SK-N-SH (cell line): ENCODE measurements at regions not wholly inside any gene's neighbourhood (a gene's known extent, or its start where the extent isn't known, plus 50 kb on each side); places are given as distances from the start of the nearest gene placed in this dataset.

ENCODE experiments used
- CTCF ChIP-seq: fragments of 200-600 bp; sonication (generic); IDR thresholded peaks from 2 replicates; pipeline ENCODE4 v1.6.1; 2017; ENCODE audit warnings: antibody characterized with exemption, mild to moderate bottlenecking, moderate library complexity
- ELF1 ChIP-seq: IDR thresholded peaks from 2 replicates; pipeline ENCODE4 v1.4.0; 2012
- GABPA ChIP-seq: IDR thresholded peaks from 2 replicates; pipeline ENCODE4 v1.4.0; 2012; ENCODE audit warnings: low read depth, mild to moderate bottlenecking
- MAX ChIP-seq: IDR thresholded peaks from 2 replicates; pipeline ENCODE4 v1.4.0; 2012; ENCODE audit warnings: low read depth
- NRF1 ChIP-seq: IDR thresholded peaks from 2 replicates; pipeline ENCODE4 v1.6.1; 2012; ENCODE audit warnings: low read depth, mild to moderate bottlenecking, low read length
- POLR2AphosphoS5 ChIP-seq: IDR thresholded peaks from 2 replicates; pipeline ENCODE4 v1.6.1; 2012; ENCODE audit warnings: low read depth, low read length
- RAD21 ChIP-seq: IDR thresholded peaks from 2 replicates; pipeline ENCODE4 v1.6.1; 2012; ENCODE audit warnings: mild to moderate bottlenecking, low read length
- TAF1 ChIP-seq: IDR thresholded peaks from 2 replicates; pipeline ENCODE4 v1.6.1; 2012; ENCODE audit warnings: low read depth, mild to moderate bottlenecking, low read length, moderate library complexity, borderline replicate concordance

- TF ChIP-seq CTCF (no peak), TAF1 (no peak), NRF1 (no peak), ELF1 (no peak), MAX (no peak), GABPA (no peak), POLR2AphosphoS5 (no peak), RAD21 (no peak)
These were observed 120.6 kb downstream of the AIPL1 start for GRCh38 chr17:6314311-6314710.
